H9 (cell line): ENCODE measurements at regions not wholly inside any gene's neighbourhood (a gene's known extent, or its start where the extent isn't known, plus 50 kb on each side); places are given as distances from the start of the nearest gene placed in this dataset.

Experiments used
- DNase-seq: peaks from one replicate; pipeline ENCODE4 v3.0.0-alpha.2; 2017
- H2AFZ ChIP-seq: one replicate; pipeline ENCODE4 v1.6.1; 2013; ENCODE audit warnings: mild to moderate bottlenecking, low read length, control low read depth, moderate library complexity
- H2AK5ac ChIP-seq: 2 replicates; pipeline ENCODE4 v1.6.1; 2013; ENCODE audit warnings: low read length, control low read depth, mixed read lengths; ENCODE audit not compliant: insufficient read length
- H2BK120ac ChIP-seq: one replicate; pipeline ENCODE4 v1.6.1; 2013; ENCODE audit warnings: low read depth, mild to moderate bottlenecking, low read length, control low read depth, inconsistent platforms; ENCODE audit not compliant: poor library complexity, severe bottlenecking
- H2BK12ac ChIP-seq: 2 replicates; pipeline ENCODE4 v1.6.1; 2013; ENCODE audit warnings: low read length, control low read depth, mixed read lengths, low read depth; ENCODE audit not compliant: insufficient read length
- H2BK15ac ChIP-seq: 2 replicates; pipeline ENCODE4 v1.6.1; 2013; ENCODE audit warnings: low read depth, low read length, control low read depth
- H2BK20ac ChIP-seq: one replicate; pipeline ENCODE4 v1.6.1; 2013; ENCODE audit warnings: low read depth, mild to moderate bottlenecking, low read length, control low read depth, inconsistent platforms; ENCODE audit not compliant: poor library complexity, severe bottlenecking
- H2BK5ac ChIP-seq: 2 replicates; pipeline ENCODE4 v1.6.1; 2013; ENCODE audit warnings: low read length, control low read depth, mixed read lengths; ENCODE audit not compliant: insufficient read length
- H3K14ac ChIP-seq: 2 replicates; pipeline ENCODE4 v1.6.1; 2013; ENCODE audit warnings: low read length, control low read depth; ENCODE audit not compliant: insufficient read depth
- H3K18ac ChIP-seq: 2 replicates; pipeline ENCODE4 v1.6.1; 2013; ENCODE audit warnings: low read depth, mild to moderate bottlenecking, mixed read lengths, low read length, control low read depth; ENCODE audit not compliant: insufficient read length
- H3K23ac ChIP-seq: 2 replicates; pipeline ENCODE4 v1.6.1; 2013; ENCODE audit warnings: low read length, control low read depth, mixed read lengths, low read depth; ENCODE audit not compliant: insufficient read length
- H3K23me2 ChIP-seq: 2 replicates; pipeline ENCODE4 v1.6.1; 2013; ENCODE audit warnings: low read depth, mild to moderate bottlenecking, mixed read lengths, low read length, control low read depth; ENCODE audit not compliant: insufficient read length, poor library complexity, severe bottlenecking
- H3K27ac ChIP-seq: 2 replicates; pipeline ENCODE4 v1.5.1; 2013; ENCODE audit warnings: low read length, control low read depth, mixed read lengths, low read depth; ENCODE audit not compliant: insufficient read length
- H3K27me3 ChIP-seq: 2 replicates; pipeline ENCODE4 v1.6.1; 2013; ENCODE audit warnings: low read length, control low read depth, inconsistent platforms; ENCODE audit not compliant: insufficient read depth
- H3K4ac ChIP-seq: 2 replicates; pipeline ENCODE4 v1.6.1; 2013; ENCODE audit warnings: low read depth, mild to moderate bottlenecking, control low read depth, inconsistent platforms, low read length, moderate library complexity
- H3K4me1 ChIP-seq: 2 replicates; pipeline ENCODE4 v1.6.1; 2013; ENCODE audit warnings: low read length, control low read depth, inconsistent platforms; ENCODE audit not compliant: insufficient read depth
- H3K4me2 ChIP-seq: 2 replicates; pipeline ENCODE4 v1.6.1; 2013; ENCODE audit warnings: low read length, control low read depth, mixed read lengths; ENCODE audit not compliant: insufficient read length, insufficient read depth
- H3K56ac ChIP-seq: 2 replicates; pipeline ENCODE4 v1.6.1; 2013; ENCODE audit warnings: low read depth, mild to moderate bottlenecking, mixed read lengths, low read length, control low read depth; ENCODE audit not compliant: insufficient read length
- H3K79me1 ChIP-seq: 2 replicates; pipeline ENCODE4 v1.6.1; 2013; ENCODE audit warnings: low read depth, mild to moderate bottlenecking, moderate library complexity, low read length, control low read depth, inconsistent platforms; ENCODE audit not compliant: insufficient read depth, poor library complexity, severe bottlenecking
- H3K79me2 ChIP-seq: 2 replicates; pipeline ENCODE4 v1.6.1; 2013; ENCODE audit warnings: low read length, control low read depth, inconsistent platforms; ENCODE audit not compliant: insufficient read depth
- H3K9ac ChIP-seq: 2 replicates; pipeline ENCODE4 v1.6.1; 2013; ENCODE audit warnings: low read length, control low read depth, mixed read lengths; ENCODE audit not compliant: insufficient read length; ENCODE audit errors: extremely low read depth
- H3K9me3 ChIP-seq: one replicate; pipeline ENCODE4 v1.6.1; 2013; ENCODE audit warnings: low read depth, low read length, inconsistent platforms; ENCODE audit not compliant: control insufficient read depth
- H3T11ph ChIP-seq: one replicate; pipeline ENCODE4 v1.6.1; 2013; ENCODE audit warnings: mild to moderate bottlenecking, low read length, control low read depth, inconsistent platforms
- H4K20me1 ChIP-seq: one replicate; pipeline ENCODE4 v1.6.1; 2013; ENCODE audit not compliant: control insufficient read depth, insufficient read length, insufficient read depth
- H4K5ac ChIP-seq: 2 replicates; pipeline ENCODE4 v1.6.1; 2013; ENCODE audit warnings: low read depth, mild to moderate bottlenecking, mixed read lengths, low read length, control low read depth; ENCODE audit not compliant: insufficient read length
- H4K8ac ChIP-seq: replicated peaks from 2 replicates; pipeline ENCODE4 v1.6.1; 2013; ENCODE audit warnings: low read length, control low read depth, mixed read lengths, low read depth; ENCODE audit not compliant: insufficient read length
- H4K91ac ChIP-seq: 2 replicates; pipeline ENCODE4 v1.6.1; 2013; ENCODE audit warnings: low read depth, mild to moderate bottlenecking, moderate library complexity, mixed read lengths, low read length, control low read depth; ENCODE audit not compliant: insufficient read length
- H3K27ac Mint-ChIP-seq, 3 experiments: 2 replicates in 2 of 3; 3 replicates in 1 of 3; pipeline ENCODE4 v1.8.0; 2020 to 2021; ENCODE audit warnings: mixed read lengths in 3 of 3, mild to moderate bottlenecking in 1 of 3, moderate library complexity in 1 of 3
- H3K27me3 Mint-ChIP-seq: 2 replicates; pipeline ENCODE4 v1.8.0; 2021; ENCODE audit warnings: low read depth, mild to moderate bottlenecking, moderate library complexity, mixed read lengths
- H3K36me3 Mint-ChIP-seq, 3 experiments: 2 replicates in 2 of 3; 3 replicates in 1 of 3; pipeline ENCODE4 v1.8.0; 2020 to 2021; ENCODE audit warnings: low read depth in 3 of 3, mixed read lengths in 3 of 3; ENCODE audit not compliant: insufficient read depth in 1 of 3
- H3K4me1 Mint-ChIP-seq, 2 experiments: 2 replicates each; pipeline ENCODE4 v1.8.0; 2020; ENCODE audit warnings: mixed read lengths in 2 of 2
- H3K4me3 Mint-ChIP-seq, 2 experiments: 2 replicates in 1 of 2; 3 replicates in 1 of 2; pipeline ENCODE4 v1.8.0; 2020 to 2021; ENCODE audit warnings: mild to moderate bottlenecking in 2 of 2, mixed read lengths in 2 of 2, moderate library complexity in 1 of 2
- H3K9me3 Mint-ChIP-seq, 2 experiments: 2 replicates in 1 of 2; 3 replicates in 1 of 2; pipeline ENCODE4 v1.8.0; 2020; ENCODE audit warnings: mild to moderate bottlenecking in 2 of 2, mixed read lengths in 2 of 2, moderate library complexity in 1 of 2
- WGBS: extraction: QIAGEN DNeasy Blood & Tissue Kit; methylation state at CpG from one replicate; pipeline ENCODE4 v1.1.7; 2013; ENCODE audit warnings: missing lambda C conversion rate, low lambda C conversion rate, mixed read lengths; ENCODE audit not compliant: insufficient read length; ENCODE audit errors: extremely low coverage; 5-methylcytosine and 5-hydroxymethylcytosine counted together
- TF ChIP-seq, protein P1 (sequence below): fragments of 200-600 bp; sonication (generic); conservative IDR thresholded peaks from 3 replicates; pipeline ENCODE4 v1.8.0; 2021; ENCODE audit warnings: antibody characterized with exemption, mild to moderate bottlenecking

DNA sequence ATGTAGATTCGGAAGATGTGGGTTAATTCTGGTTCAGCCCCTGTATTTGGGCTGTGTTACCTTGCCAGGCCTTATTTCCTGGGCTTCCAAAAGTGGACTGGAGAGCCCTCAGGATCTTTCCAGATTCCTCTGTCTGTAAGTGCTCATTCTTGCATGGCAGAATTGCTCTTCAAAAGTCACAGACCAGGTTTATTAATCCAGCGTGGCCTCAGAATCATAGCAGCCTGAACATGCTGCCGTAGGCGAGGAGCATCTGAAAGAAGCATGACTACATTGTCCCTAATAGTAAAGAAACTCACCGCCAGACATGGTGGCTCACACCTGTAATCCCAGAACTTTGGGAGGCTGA lies 307.8 kb downstream of the GADD45G start:
- Histone ChIP-seq H3K79me1 (no peaks in the 10 kb centered on the region), H3K4me1 (0 out of 2 replicates have a peak, but pooled peaks cover 1% of the 10 kb centered on the region), H3K18ac (no peak overlapping the region), H4K91ac (no peak overlapping the region), H3K23me2 (no peaks in the 10 kb centered on the region), H2BK20ac (no peak overlapping the region), H3K27me3 (no peaks in the 10 kb centered on the region; the same call in 1 of the 2 replicates), H3K9me3 (no peaks in the 10 kb centered on the region), H3K79me2 (no peaks in the 10 kb centered on the region), H3K9ac (no peak overlapping the region), H4K8ac (no peak overlapping the region), H3K23ac (no peak overlapping the region), H3K4ac (no peak overlapping the region), H3K4me2 (no peak overlapping the region), H2AFZ (no peak overlapping the region), H3T11ph (no peak overlapping the region), H2AK5ac (no peak overlapping the region), H2BK12ac (no peak overlapping the region), H3K56ac (no peak overlapping the region), H2BK5ac (no peak overlapping the region), H4K5ac (no peak overlapping the region), H4K20me1 (no peaks in the 10 kb centered on the region), H3K14ac (no peak overlapping the region), H3K27ac (no peak overlapping the region), H2BK15ac (no peak overlapping the region), H2BK120ac (no peak overlapping the region)
- Mint-ChIP-seq H3K36me3 (no peaks in the 10 kb centered on the region; a peak in 1 of 7 replicates), H3K27me3 (peaks cover 6% of the 10 kb centered on the region), H3K27ac (no peak overlapping the region), H3K4me1 (peaks cover 12 to 22% of the 10 kb centered on the region in 2 experiments), H3K4me3 (no peak overlapping the region), H3K9me3 (no peaks in the 10 kb centered on the region; a peak in 1 of 5 replicates)
- TF ChIP-seq, protein P1, sequence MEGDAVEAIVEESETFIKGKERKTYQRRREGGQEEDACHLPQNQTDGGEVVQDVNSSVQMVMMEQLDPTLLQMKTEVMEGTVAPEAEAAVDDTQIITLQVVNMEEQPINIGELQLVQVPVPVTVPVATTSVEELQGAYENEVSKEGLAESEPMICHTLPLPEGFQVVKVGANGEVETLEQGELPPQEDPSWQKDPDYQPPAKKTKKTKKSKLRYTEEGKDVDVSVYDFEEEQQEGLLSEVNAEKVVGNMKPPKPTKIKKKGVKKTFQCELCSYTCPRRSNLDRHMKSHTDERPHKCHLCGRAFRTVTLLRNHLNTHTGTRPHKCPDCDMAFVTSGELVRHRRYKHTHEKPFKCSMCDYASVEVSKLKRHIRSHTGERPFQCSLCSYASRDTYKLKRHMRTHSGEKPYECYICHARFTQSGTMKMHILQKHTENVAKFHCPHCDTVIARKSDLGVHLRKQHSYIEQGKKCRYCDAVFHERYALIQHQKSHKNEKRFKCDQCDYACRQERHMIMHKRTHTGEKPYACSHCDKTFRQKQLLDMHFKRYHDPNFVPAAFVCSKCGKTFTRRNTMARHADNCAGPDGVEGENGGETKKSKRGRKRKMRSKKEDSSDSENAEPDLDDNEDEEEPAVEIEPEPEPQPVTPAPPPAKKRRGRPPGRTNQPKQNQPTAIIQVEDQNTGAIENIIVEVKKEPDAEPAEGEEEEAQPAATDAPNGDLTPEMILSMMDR: no peak
- no CpG with 5 or more reads among the region's 5 CpGs for WGBS
- no peak for DNase-seq
